C4-2B (cell line): ENCODE measurements at regions not wholly inside any gene's neighbourhood (a gene's known extent, or its start where the extent isn't known, plus 50 kb on each side); places are given as distances from the start of the nearest gene placed in this dataset.

Experiments
- ZFX ChIP-seq: fragments of 450-650 bp; IDR thresholded peaks from 2 replicates; pipeline ENCODE4 v1.6.1; 2017
- TF ChIP-seq, protein P1 (sequence below): fragments of 450-650 bp; conservative IDR thresholded peaks from 2 replicates; pipeline ENCODE4 v1.5.1; 2017; ENCODE audit warnings: mild to moderate bottlenecking

- TF ChIP-seq, protein P1, sequence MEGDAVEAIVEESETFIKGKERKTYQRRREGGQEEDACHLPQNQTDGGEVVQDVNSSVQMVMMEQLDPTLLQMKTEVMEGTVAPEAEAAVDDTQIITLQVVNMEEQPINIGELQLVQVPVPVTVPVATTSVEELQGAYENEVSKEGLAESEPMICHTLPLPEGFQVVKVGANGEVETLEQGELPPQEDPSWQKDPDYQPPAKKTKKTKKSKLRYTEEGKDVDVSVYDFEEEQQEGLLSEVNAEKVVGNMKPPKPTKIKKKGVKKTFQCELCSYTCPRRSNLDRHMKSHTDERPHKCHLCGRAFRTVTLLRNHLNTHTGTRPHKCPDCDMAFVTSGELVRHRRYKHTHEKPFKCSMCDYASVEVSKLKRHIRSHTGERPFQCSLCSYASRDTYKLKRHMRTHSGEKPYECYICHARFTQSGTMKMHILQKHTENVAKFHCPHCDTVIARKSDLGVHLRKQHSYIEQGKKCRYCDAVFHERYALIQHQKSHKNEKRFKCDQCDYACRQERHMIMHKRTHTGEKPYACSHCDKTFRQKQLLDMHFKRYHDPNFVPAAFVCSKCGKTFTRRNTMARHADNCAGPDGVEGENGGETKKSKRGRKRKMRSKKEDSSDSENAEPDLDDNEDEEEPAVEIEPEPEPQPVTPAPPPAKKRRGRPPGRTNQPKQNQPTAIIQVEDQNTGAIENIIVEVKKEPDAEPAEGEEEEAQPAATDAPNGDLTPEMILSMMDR, result no peak
- no peak for TF ChIP-seq ZFX
These were observed 247.7 kb downstream of the IL15 start for GRCh38 chr4:141884070-141884469.
